ENCODE measurements at regions not wholly inside any gene's neighbourhood (a gene's known extent, or its start where the extent isn't known, plus 50 kb on each side); places are given as distances from the start of the nearest gene placed in this dataset.
"Not testable (repeated sequence)": the region's sequence is repeated elsewhere in the genome, so short reads cannot be mapped to it uniquely, and the experiment has no call there.

GRCh38 chr14:83977583-83977982 is 1552.4 kb upstream of the FLRT2 start:
- H3K4me3 ChIP-seq (ENCODE audit: low read depth, low read length) = no peak overlapping the region
- no peak for DNase-seq (ENCODE audit: low read depth)
- TF ChIP-seq CTCF (IDR thresholded peaks at IDR 0.05; ENCODE audit: insufficient read depth, low read depth, low read length, missing control alignments) = no peak

- DNase-seq (ENCODE audit: low read depth) = not testable (repeated sequence)
Observed at GRCh38 chr14:83981676-83982258, 1548.2 kb upstream of the FLRT2 start.

GRCh38 chr14:83988275-83988674 is 1541.7 kb upstream of the FLRT2 start:
- DNase-seq (ENCODE audit: low read depth) = no peak
- no peak overlapping the region for H3K4me3 ChIP-seq (ENCODE audit: low read depth, low read length)
- no peak for TF ChIP-seq CTCF (IDR thresholded peaks at IDR 0.05; ENCODE audit: insufficient read depth, low read depth, low read length, missing control alignments)

More at GRCh38 chr14:83981676-83982258, 1548.2 kb upstream of the FLRT2 start:
- H3K4me3 ChIP-seq (ENCODE audit: low read depth, low read length) = not testable (repeated sequence)

GRCh38 chr14:83991666-83992065 is 1538.3 kb upstream of the FLRT2 start:
- no peak for TF ChIP-seq CTCF (IDR thresholded peaks at IDR 0.05; ENCODE audit: insufficient read depth, low read depth, low read length, missing control alignments)
- no peak overlapping the region for H3K4me3 ChIP-seq (ENCODE audit: low read depth, low read length)
- no peak for DNase-seq (ENCODE audit: low read depth)

GRCh38 chr14:83992857-83993256 is 1537.1 kb upstream of the FLRT2 start:
- DNase-seq (ENCODE audit: low read depth) = no peak
- H3K4me3 ChIP-seq (ENCODE audit: low read depth, low read length) = no peak overlapping the region
- no peak for TF ChIP-seq CTCF (IDR thresholded peaks at IDR 0.05; ENCODE audit: insufficient read depth, low read depth, low read length, missing control alignments)

GRCh38 chr14:83993545-83993944 is 1536.4 kb upstream of the FLRT2 start:
- H3K4me3 ChIP-seq (ENCODE audit: low read depth, low read length) = no peak overlapping the region
- no peak for TF ChIP-seq CTCF (IDR thresholded peaks at IDR 0.05; ENCODE audit: insufficient read depth, low read depth, low read length, missing control alignments)
- DNase-seq (ENCODE audit: low read depth) = no peak

- H3K4me3 ChIP-seq (ENCODE audit: low read depth, low read length) = no peak overlapping the region
- TF ChIP-seq CTCF (IDR thresholded peaks at IDR 0.05; ENCODE audit: insufficient read depth, low read depth, low read length, missing control alignments) = no peak
- DNase-seq (ENCODE audit: low read depth) = no peak
Observed at GRCh38 chr14:83994020-83994419, 1535.9 kb upstream of the FLRT2 start.

Measured in GM12865 (cell line).